ENCODE measurements at regions not wholly inside any gene's neighbourhood (a gene's known extent, or its start where the extent isn't known, plus 50 kb on each side); places are given as distances from the start of the nearest gene placed in this dataset.

GRCh38 chr10:128512767-128513166, 386.5 kb upstream of the MKI67 start:
- TF ChIP-seq CTCF (IDR thresholded peaks at IDR 0.05) (no peak), POLR2A (IDR thresholded peaks at IDR 0.05) (no peak)
